ENCODE measurements at regions not wholly inside any gene's neighbourhood (a gene's known extent, or its start where the extent isn't known, plus 50 kb on each side); places are given as distances from the start of the nearest gene placed in this dataset.

GRCh38 chr4:54568184-54568583 lies 89.6 kb upstream of the KIT start:
- in situ Hi-C loops (cut with MboI) (no loop called here), intact Hi-C loops (cut with micrococcal nuclease) (no loop called here)
- 3% methylated on average over 3 of the region's 3 CpGs for WGBS (ENCODE audit: insufficient coverage, low coverage, missing lambda C conversion rate)
- CTCF ChIA-PET (ENCODE audit: low intra/inter-chr PET ratio), result no interaction called here
- H3K4me1 ChIP-seq (replicated peaks in 1 of 2; ENCODE audit: control insufficient read depth in 2 of 2, insufficient read depth in 2 of 2, low read length in 2 of 2), result peaks cover 15 to 38% of the 10 kb centered on the region in 2 experiments
- 0 out of 3 replicates have a peak, but pooled peaks have one; percentile 6 for ATAC-seq
- no TSS peak for BruUV-seq (replicated peaks)
- peak overlapping the region in 1 of 2 experiments; percentile 11; a peak in 1 of 4 replicates for H3K9ac ChIP-seq (ENCODE audit: insufficient read depth in 1 of 2, low read depth in 2 of 2, low read length in 2 of 2)
- H3K27ac ChIP-seq (ENCODE audit: extremely low read depth, low read depth, low read length), result no peak overlapping the region
- H3K9me3 ChIP-seq (replicated peaks; ENCODE audit: control insufficient read depth, insufficient read depth, low read depth, low read length), result no peaks in the 10 kb centered on the region
- H4K20me1 ChIP-seq (replicated peaks; ENCODE audit: control insufficient read depth, insufficient read depth, low read length), result no peaks in the 10 kb centered on the region
- no peaks in the 10 kb centered on the region for H3K27me3 ChIP-seq (ENCODE audit: control insufficient read depth in 2 of 2, insufficient read depth in 2 of 2, low read length in 2 of 2)
- H3K4me2 ChIP-seq (ENCODE audit: insufficient read depth, low read length), result peak overlapping the region; percentile 4; the same call in 1 of the 2 replicates
- no peaks in the 10 kb centered on the region for H3K36me3 ChIP-seq (ENCODE audit: control insufficient read depth, insufficient read depth, low read length)
- peak in 2 of 4 experiments; percentile 39 to 62 for DNase-seq (ENCODE audit: extremely low read depth in 1 of 4, low spot score in 3 of 4)
- no peak overlapping the region for H3K4me3 ChIP-seq
- FAIRE-seq, result peak; percentile 74
- no peaks in the 10 kb centered on the region for H3K79me2 ChIP-seq (ENCODE audit: control insufficient read depth, insufficient read depth, low read length)
- POLR2A ChIA-PET, result interaction anchor here (1.2 to 1.7 kb wide), 2 partner anchors 15 to 16 kb away, joined by 3 to 4 read pairs; no protein-coding TSS in a partner anchor
- no peaks in the 10 kb centered on the region for H3K9me1 ChIP-seq (ENCODE audit: control insufficient read depth, insufficient read depth, low read length)
- H2AFZ ChIP-seq (ENCODE audit: low read depth, low read length), result peak overlapping the region; percentile 11
- TF ChIP-seq MIER1 (IDR thresholded peaks at IDR 0.05; ENCODE audit: low read depth), result no peak
- no peak for TF ChIP-seq MYNN (IDR thresholded peaks at IDR 0.05)
- no peak for TF ChIP-seq MYNN (CRISPR knock-in tag; IDR thresholded peaks at IDR 0.05)
- peak; percentile 56 for TF ChIP-seq EP300 (IDR thresholded peaks at IDR 0.05; ENCODE audit: low read length)
- TF ChIP-seq SAFB2 (IDR thresholded peaks at IDR 0.05; ENCODE audit: borderline replicate concordance, low read depth, low read length, severe bottlenecking), result no peak
- TF ChIP-seq POLR2A (conservative IDR thresholded peaks at IDR 0.05), result no peak
- TF ChIP-seq E2F1 (CRISPR knock-in tag; IDR thresholded peaks at IDR 0.05), result no peak
- TF ChIP-seq TAL1 (IDR thresholded peaks at IDR 0.05), result no peak
- no peak for TF ChIP-seq HINFP (tag; conservative IDR thresholded peaks at IDR 0.05; ENCODE audit: low read depth)
- peak; percentile 96 for TF ChIP-seq PKNOX1 (IDR thresholded peaks at IDR 0.05)
- no peak for TF ChIP-seq CBX5 (IDR thresholded peaks at IDR 0.05; ENCODE audit: borderline replicate concordance, low read depth)
- no peak for TF ChIP-seq ATF6 (CRISPR knock-in tag; IDR thresholded peaks at IDR 0.05)
- TF ChIP-seq DPF2 (IDR thresholded peaks at IDR 0.05), result peak; percentile 19; the same call in 1 of the 2 replicates
- TF ChIP-seq TAF15 (IDR thresholded peaks at IDR 0.05; ENCODE audit: low read depth, low read length), result no peak
- TF ChIP-seq RBBP5 (IDR thresholded peaks at IDR 0.05; ENCODE audit: borderline replicate concordance, insufficient read depth, low read length, poor library complexity, severe bottlenecking), result peak; percentile 46
- no peak for TF ChIP-seq HNRNPK (IDR thresholded peaks at IDR 0.05; ENCODE audit: low read depth, low read length, poor library complexity, severe bottlenecking)
- peak; percentile 42 for TF ChIP-seq CBFA2T2 (conservative IDR thresholded peaks at IDR 0.05)
- no peak for TF ChIP-seq XRCC5 (IDR thresholded peaks at IDR 0.05; ENCODE audit: low read depth, low read length)
- peak; percentile 56 for TF ChIP-seq CBFA2T3 (IDR thresholded peaks at IDR 0.05)
